ENCODE measurements at regions not wholly inside any gene's neighbourhood (a gene's known extent, or its start where the extent isn't known, plus 50 kb on each side); places are given as distances from the start of the nearest gene placed in this dataset.

DNA sequence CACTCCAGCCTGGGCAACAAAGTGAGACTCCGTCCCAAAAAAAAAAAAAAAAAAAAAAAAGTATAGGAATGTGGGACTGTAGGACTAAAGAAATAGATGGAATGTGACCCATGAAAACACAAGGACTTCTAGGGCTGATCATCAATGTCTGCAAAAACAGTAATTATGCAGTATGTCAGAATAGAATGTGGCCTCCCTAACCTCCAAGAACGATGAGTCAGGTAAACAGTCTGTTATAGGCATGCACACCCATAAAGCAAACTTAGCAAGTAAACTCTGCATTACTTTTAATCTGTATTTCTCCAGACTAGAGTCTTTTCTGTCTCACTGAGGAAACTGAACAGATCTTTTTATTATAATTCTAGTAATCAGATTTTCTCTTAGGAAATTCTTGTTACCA is 233.4 kb downstream of the HNRNPD start:
- POLR2A ChIA-PET = no interaction called here
- no peak for DNase-seq (ENCODE audit: low read depth, low spot score)
- TF ChIP-seq, protein P1, sequence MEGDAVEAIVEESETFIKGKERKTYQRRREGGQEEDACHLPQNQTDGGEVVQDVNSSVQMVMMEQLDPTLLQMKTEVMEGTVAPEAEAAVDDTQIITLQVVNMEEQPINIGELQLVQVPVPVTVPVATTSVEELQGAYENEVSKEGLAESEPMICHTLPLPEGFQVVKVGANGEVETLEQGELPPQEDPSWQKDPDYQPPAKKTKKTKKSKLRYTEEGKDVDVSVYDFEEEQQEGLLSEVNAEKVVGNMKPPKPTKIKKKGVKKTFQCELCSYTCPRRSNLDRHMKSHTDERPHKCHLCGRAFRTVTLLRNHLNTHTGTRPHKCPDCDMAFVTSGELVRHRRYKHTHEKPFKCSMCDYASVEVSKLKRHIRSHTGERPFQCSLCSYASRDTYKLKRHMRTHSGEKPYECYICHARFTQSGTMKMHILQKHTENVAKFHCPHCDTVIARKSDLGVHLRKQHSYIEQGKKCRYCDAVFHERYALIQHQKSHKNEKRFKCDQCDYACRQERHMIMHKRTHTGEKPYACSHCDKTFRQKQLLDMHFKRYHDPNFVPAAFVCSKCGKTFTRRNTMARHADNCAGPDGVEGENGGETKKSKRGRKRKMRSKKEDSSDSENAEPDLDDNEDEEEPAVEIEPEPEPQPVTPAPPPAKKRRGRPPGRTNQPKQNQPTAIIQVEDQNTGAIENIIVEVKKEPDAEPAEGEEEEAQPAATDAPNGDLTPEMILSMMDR (IDR thresholded peaks at IDR 0.05; ENCODE audit: low read depth, low read length) = no peak
- Histone ChIP-seq H3K4me3 (ENCODE audit: low read depth, low read length) (no peak overlapping the region), H3K27ac (ENCODE audit: low read depth, low read length) (no peak overlapping the region), H3K9me3 (ENCODE audit: control insufficient read depth, insufficient read depth, low read length) (no peaks in the 10 kb centered on the region), H3K27me3 (ENCODE audit: control insufficient read depth, insufficient read depth, low read length) (no peaks in the 10 kb centered on the region)
- CTCF ChIA-PET = no interaction called here

DNA sequence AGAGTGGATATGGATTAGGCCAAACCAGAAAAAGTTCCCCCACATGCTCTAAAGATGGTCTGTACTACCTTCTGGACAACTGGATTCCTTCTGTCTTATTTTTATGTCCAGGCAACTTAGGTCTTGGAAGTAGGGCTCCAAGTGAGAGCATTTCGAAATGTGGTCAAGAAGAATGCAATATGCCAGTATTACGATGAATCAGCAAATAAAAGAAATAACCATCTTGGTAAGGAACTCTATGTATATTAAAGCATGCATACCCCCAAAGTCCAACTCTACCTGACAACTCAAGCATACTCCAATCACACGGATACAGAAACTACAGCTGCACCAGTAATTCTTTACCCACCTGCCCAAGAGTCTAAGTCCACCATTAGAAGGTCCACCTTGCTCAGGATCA is 234.5 kb downstream of the HNRNPD start:
- H3K27ac ChIP-seq (ENCODE audit: low read depth, low read length) = no peak overlapping the region
- H3K27me3 ChIP-seq (ENCODE audit: control insufficient read depth, insufficient read depth, low read length) = no peaks in the 10 kb centered on the region
- no peak for DNase-seq (ENCODE audit: low read depth, low spot score)
- H3K4me3 ChIP-seq (ENCODE audit: low read depth, low read length) = no peak overlapping the region
- ChIA-PET POLR2A (no interaction called here), CTCF (no interaction called here)
- TF ChIP-seq, protein P1 (IDR thresholded peaks at IDR 0.05; ENCODE audit: low read depth, low read length) = no peak
- no peaks in the 10 kb centered on the region for H3K9me3 ChIP-seq (ENCODE audit: control insufficient read depth, insufficient read depth, low read length)

DNA sequence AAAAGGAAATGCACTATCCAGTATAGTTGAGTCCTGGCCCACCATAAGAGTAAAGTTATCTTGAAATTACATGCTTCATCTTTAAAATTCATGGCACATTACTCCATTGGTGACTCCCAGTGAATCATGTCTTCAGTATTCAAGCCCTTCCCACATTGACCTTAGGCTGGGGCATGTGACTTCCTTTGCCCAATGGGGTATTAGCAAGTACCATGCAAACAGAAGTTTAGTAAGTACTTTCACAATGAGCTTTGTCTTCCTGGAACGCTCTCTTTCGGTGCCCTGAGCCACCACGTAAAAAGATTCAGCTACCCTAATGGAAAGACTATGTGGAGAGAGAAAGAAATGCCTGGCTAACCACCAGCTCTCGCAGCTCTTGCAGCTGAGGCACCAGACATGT is 235.4 kb downstream of the HNRNPD start:
- ChIA-PET CTCF (no interaction called here), POLR2A (no interaction called here)
- Histone ChIP-seq H3K9me3 (ENCODE audit: control insufficient read depth, insufficient read depth, low read length) (no peaks in the 10 kb centered on the region), H3K27ac (ENCODE audit: low read depth, low read length) (no peak overlapping the region), H3K4me3 (ENCODE audit: low read depth, low read length) (no peak overlapping the region), H3K27me3 (ENCODE audit: control insufficient read depth, insufficient read depth, low read length) (no peaks in the 10 kb centered on the region)
- no peak for DNase-seq (ENCODE audit: low read depth, low spot score)
- TF ChIP-seq, protein P1 (IDR thresholded peaks at IDR 0.05; ENCODE audit: low read depth, low read length) = no peak

DNA sequence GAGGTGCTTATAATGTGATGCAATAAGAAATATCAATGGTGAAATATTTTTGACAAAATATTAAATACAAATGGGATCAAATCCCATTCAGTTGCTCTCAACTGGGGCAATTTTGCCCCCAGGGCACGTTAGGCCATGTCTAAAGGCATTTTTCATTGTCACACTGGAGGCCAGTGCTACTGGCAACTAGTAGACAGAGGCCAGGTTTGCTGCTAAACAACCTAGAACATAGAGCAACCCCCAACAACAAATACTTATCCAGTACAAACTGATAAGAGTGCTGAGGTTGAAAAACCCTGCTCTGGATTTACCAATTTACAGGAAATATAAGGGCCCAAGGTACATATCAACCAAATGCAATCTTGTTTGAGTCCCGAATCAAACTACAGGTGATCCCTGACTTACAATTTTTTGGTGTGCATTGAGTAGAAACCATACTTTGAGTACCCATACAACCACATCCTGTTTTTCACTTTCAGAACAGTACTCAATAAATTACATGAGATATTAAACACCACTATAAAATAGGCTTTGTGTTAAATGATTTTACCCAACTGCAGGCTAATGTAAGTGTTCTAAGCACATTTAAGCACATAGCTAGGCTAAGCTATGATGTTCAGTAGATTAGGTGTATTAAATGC is 237.5 kb downstream of the HNRNPD start:
- Histone ChIP-seq H3K27ac (ENCODE audit: low read depth, low read length) (no peak overlapping the region), H3K9me3 (ENCODE audit: control insufficient read depth, insufficient read depth, low read length) (no peaks in the 10 kb centered on the region), H3K27me3 (ENCODE audit: control insufficient read depth, insufficient read depth, low read length) (no peaks in the 10 kb centered on the region), H3K4me3 (ENCODE audit: low read depth, low read length) (no peak overlapping the region)
- CTCF ChIA-PET = no interaction called here
- POLR2A ChIA-PET = no interaction called here
- no peak for DNase-seq (ENCODE audit: low read depth, low spot score)
- TF ChIP-seq, protein P1 (IDR thresholded peaks at IDR 0.05; ENCODE audit: low read depth, low read length) = no peak

DNA sequence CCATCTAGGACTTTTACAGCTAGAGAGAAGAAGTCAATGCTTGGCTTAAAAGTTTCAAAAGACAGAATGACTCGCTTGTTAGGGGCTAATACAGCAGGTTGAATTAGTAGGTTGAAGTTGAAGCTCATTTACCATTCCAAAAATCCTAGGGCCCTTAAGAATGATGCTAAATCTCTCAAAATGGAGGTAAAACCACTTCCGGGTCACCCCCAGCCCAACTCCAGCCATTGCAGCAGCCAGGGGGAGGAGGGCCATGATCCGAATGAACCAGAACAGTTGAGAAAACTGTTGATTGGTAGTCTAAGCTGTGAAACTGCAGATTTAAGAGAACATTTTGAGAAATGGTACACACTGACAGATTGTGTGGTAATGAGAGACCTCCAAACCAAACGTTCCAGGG is 245.4 kb downstream of the HNRNPD start:
- Histone ChIP-seq H3K4me3 (ENCODE audit: low read depth, low read length) (no peak overlapping the region), H3K27me3 (ENCODE audit: control insufficient read depth, insufficient read depth, low read length) (peaks cover 2% of the 10 kb centered on the region), H3K9me3 (ENCODE audit: control insufficient read depth, insufficient read depth, low read length) (no peaks in the 10 kb centered on the region), H3K27ac (ENCODE audit: low read depth, low read length) (no peak overlapping the region)
- ChIA-PET CTCF (no interaction called here), POLR2A (no interaction called here)
- no peak for DNase-seq (ENCODE audit: low read depth, low spot score)
- TF ChIP-seq, protein P1 (IDR thresholded peaks at IDR 0.05; ENCODE audit: low read depth, low read length) = no peak
